ENCODE measurements at regions not wholly inside any gene's neighbourhood (a gene's known extent, or its start where the extent isn't known, plus 50 kb on each side); places are given as distances from the start of the nearest gene placed in this dataset.
"Not testable (repeated sequence)": the region's sequence is repeated elsewhere in the genome, so short reads cannot be mapped to it uniquely, and the experiment has no call there.

DNA sequence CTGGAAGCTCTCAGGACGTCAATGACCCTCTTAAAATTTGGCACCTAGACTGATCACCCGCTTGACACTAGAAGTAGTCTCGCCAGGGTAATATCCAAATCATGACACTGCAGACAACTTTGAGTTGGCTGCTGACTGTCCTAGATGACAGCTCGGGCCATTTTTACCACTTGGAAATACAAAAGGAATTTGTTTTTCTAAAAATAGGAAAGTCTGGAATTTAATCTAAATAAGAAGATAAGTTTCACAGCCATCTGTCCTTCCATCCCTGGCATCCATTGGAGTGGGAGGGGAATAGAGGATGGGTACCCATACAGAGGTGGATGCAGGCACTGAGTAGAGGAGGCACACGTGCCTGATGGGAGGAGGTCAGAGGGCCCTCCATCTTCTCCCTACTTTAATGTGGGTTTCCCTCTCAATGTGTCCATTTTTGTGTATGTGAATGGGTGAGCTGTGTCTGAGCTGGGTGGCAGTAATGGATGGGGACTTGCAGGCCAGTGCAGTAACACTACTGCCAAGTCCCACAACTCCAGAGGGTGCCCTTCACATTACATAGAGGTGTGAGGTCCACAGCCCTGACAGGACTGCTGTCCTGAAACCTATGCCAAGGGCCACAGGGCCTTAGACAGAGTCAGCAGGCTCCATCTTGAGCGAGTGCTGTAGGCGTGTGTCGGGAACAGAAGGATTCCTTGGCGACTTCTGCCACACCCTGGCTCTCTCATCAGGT is 104.8 kb upstream of the IPO9 start:
- no peak for DNase-seq (ENCODE audit: low read depth)

DNA sequence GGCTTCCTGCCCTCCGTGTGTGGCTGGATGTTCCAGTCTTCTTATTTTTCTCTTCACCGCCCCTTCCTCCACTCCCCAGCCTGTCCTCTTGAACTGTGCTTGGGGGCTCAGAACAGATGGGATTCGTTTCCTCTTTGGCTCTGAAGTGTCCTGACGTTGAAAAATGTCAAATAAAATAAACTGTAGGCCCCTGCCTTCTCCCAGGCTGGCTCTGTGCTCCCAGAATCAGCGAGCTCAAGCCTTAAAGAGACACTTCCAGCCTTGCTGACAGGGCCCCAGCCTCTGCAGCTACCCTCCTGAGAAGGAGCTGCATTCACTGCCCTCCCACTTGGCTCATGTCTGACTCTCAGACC is 104.2 kb upstream of the IPO9 start:
- no peak for DNase-seq (ENCODE audit: low read depth)

DNA sequence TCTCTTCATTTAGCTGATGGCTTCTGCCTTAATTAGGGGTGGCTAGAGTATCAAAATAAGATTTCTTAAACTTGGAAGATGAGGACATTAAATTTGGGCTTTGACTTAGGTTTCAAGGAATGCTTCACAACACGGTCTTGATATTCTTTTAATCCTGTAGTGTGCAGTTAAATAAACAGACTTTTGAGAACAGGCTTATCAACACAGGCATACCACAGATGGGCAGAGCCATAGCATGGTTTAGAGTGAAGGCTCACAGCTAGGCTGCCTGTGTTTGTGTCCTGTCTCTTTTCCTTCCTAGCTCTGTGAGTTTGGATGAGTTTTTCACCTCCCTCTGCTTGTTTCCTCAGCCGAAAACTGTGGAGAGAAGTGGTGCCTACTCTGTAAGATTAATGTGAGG is 102.3 kb upstream of the IPO9 start:
- DNase-seq (ENCODE audit: low read depth) = no peak

DNA sequence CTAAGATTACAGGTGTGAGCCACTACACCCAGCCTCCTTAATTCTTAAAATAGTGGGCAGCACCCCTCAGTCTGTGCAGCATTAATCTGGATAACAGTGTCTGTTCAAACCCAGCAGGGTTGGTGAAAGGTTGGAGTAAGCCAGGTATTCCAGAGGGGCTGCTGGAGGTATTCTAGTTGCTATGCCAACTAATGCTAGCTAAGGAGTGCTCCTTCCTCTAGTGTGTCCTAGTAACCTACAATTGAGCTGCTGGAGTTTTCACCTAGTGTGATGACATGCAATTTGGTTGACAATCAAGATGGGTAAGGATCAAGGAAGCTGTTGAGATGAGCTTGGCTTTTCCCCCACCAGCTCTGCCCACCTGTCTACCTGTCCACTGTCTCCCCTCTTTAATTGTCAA is 100.2 kb upstream of the IPO9 start:
- DNase-seq (ENCODE audit: low read depth) = no peak

DNA sequence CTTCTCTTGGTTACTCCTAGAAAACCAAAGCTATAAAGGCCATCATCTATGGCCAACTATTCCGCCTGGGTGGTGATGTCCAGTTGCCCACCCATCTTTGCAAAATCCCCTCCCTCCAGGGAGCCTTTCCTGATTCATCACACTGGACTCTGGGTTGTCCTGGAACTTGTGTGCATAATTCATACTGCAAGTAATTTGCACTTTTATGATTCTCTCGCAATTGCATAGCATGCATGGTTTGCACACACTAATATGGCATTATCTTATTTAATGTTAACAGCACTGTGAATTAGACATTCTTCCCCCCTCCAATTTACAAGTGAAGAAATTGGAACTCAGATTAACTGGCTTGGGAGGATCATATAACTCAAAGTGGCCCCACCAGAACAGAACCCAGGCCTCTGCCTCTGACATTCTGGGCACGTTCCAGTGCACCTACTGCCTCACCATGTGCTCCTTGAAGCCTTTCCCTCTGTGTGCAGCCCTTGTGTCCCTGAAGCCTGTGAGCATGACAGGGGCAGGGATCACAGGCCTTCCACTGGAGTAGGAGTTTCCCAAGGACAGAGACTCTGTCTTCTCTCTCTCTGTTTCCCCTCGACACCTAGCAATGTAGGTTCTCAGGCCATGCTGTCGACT is 98.9 kb upstream of the IPO9 start:
- DNase-seq (ENCODE audit: low read depth) = no peak

DNA sequence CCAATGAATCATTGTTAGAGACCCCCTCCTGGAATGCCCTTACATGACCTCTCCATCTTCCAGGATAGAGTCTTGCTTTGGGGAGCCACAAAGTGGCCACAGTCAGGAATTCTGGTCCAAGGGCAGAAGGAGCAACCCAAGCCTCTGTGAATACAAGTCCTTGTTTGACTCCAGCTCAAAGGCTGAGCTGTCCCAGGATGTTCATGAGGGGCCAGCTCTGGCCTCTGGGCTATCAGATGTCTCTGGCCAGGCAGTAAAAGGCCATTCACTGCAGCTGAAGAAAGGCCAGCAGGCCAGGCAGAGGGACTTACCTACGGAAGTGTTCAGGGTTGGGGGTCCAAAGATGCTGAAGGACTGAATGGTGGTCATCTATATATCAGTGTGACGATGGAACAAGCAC is 98.3 kb upstream of the IPO9 start:
- no peak for DNase-seq (ENCODE audit: low read depth)

DNA sequence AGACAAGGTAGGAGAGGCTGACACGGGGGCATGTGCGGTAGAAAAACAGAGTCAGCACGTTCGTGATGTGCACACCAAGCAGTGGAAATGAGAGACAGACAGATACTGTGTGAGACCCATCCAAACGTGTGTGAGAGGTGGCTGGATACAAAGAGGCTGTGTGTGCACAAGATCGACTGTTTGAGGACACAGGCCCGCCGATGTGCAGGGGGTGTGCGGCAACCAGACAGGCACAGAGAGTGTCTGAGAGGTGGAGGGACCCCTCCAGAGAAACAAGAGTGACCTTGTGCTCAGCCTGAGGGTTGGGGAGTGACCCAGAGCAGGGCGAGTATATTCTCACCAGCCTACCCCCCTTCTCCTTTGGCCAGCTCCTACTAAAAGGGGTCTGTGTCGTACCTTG is 97.8 kb upstream of the IPO9 start:
- no peak for DNase-seq (ENCODE audit: low read depth)

DNA sequence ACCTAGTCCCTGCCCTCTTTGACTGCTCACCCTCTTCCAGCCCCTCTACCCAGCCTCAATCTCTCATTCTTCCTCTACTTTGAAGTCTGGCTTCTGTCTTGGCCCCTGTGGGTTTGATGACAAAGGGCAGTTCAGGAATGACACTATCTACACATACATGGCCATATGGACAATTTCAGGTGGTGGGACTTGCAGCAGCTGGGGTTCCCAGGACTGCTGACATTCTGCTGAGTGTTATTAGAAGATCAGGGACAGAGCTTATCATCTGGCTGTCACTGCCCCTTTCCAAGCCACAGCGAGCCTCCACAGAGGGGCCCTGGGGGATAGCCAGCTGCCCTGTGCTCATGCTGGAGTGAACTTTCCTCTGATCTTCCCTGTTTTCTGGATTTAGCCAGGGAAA is 97.4 kb upstream of the IPO9 start:
- no peak for DNase-seq (ENCODE audit: low read depth)

DNA sequence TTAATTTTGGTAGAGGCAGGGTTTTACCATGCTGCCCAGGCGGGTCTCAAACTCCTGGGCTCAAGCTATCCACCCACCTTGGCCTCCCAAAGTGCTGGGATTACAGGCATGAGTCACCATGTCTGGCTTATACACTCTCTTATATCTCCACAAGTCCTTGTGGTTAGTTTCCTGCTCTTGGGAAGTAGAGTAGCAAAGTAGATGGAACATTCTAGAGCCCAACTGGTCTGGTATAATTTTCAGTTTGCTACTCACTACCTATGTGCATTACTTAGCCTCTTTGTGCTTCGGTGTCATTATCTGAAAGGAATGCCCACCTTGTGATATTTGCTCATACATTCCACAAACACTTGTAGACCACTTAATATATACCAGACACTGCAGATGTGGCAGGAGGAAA is 96.6 kb upstream of the IPO9 start:
- peak; percentile 62 for DNase-seq (ENCODE audit: low read depth)

DNA sequence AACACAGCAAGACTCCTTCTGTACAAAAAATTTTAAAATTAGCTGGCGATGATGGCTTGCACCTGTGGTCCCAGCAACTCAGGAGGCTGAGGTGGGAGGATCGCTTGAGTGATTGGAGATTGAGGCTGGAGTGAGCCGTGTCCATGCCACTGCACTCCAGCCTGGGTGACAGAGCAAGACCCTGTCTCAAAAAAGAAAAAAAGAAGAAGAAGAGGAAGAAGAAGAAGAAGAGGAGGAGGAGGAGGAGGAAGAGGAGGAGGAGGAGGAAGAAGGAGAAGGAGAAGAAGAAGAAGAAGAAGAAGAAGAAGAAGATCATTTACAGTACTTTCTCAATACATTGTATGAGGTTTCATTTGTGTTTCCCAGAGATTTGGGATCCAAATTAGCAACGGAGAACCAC is 94.7 kb upstream of the IPO9 start:
- DNase-seq (ENCODE audit: low read depth) = not testable (repeated sequence)

DNA sequence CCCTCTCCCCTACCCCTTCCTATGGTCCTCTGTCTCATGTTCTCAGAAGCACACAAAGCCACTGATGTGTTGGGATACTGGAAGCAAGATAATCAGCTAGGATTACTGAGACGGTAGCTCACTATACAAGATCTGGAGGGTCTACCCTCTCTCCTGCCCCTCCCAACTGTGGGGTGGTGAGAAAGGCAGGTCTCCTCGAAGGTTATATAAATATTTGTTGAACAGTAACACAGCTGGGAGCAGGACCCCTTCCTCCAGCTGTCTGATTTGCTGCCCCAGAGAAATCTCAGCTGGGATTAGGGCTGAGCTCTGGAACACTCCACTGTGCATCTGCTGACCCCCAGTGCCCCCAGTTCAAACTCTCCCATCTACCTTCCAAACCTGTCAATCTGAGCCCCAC is 94.2 kb upstream of the IPO9 start:
- DNase-seq (ENCODE audit: low read depth) = no peak

DNA sequence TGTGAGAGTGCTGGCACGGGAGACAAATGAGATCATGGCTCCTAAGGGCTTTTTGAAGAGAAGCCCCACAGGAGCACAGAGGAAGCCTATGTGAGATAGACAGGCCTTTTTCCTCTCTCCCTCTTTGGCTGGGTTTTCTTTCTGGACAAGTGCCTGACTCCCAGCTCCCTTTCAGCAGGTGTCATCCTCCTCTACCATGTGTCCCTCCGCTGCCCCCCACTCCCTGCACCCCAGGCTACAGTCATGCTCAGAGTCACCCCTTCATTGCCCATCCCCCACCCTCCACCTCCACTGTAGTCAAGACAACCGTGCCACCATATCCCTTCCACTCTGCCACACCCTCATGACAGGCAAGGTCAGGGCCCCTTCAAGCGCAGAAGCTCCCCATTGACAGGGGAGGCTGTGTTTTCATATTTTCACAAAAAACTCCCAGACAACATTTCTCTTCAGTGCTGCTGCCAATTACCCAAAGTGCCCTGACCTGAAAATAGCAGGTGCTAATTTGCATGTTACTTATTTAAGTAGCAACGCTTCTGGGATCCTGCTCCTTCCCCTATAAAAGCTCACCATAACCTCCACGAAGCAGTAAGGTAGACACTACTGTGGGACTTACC is 92.1 kb upstream of the IPO9 start:
- no peak for DNase-seq (ENCODE audit: low read depth)

DNA sequence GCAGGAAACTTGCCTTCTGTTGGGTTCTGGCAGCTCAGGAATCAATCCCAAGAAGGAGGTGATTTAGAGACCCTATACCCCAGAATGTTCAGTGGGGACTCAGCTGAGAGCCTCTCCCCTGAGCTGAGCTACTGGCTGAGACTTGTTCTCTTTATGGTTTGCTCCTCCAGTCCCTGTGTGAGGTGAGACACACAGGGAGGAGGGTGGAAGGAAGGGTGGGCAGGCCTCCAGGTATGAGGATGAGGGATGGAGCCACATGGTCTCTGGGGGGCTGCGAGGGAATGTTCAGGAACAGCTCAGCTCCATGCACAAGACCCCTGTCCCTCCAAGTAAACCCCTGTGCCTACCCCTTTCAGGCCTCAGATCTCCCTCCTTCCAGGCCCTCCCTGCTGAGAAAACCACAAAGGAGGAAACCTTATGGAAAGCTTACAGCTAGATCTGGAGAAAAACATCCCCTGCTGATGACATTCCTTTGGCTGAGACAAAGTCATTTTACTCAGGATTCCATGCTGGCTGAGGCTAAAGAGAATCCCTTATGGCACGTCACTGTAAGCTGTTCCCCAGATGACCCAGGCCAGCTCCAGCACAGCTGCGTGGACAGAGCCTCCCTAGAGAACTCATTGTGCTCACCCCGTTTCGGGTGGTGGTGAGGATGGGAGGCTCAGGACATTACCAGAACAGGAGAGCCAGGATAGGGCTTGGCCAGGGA is 91.5 kb upstream of the IPO9 start:
- peak; percentile 75 for DNase-seq (ENCODE audit: low read depth)

DNA sequence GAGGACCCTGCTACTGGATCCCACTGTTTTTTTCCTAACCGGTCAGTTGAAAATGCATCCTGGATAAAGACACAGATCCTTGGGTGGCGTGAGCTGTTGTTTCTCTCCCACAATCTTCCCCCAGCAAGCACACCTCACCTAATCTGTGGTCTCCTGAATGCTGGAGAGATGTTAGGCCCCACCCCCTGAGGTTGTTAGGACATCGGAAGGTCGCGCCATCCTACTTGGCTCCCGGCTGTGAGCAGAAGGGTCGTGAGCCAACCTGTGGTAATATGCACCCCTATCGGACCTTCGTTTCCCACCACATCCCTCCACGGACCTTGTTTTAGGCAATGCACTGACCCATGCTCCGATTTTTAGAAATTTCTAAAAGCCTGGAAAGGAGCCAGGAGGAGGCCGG is 89.9 kb upstream of the IPO9 start:
- no peak for DNase-seq (ENCODE audit: low read depth)

DNA sequence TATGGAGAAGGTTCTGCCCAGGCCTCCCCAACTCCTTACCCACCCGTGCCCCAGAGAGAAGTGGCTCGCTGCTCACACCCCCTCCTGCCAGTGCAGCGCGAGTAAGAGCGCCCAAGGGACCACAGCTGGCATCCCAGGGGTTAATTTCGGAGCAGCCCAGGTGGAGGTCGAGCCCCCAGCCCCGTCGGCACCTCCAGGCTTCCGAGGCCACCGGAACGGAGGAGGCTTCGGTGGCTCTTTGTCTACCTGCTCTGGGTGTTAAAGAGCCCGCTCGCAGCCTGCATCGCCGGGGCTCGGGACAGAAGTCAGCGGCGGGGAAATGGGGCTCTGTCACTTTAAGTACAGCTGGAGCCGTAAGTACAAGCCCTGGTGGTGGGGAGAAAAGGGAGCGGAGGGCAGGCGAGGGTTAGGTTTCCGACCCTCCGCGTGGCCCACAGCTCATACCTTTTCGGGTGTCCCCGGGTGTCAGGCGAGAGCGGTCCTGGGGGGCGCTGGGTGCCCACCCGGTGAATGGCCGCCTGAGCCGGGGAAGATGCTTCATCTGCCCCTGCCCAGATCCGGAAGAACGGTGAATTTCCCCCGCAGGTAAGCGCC is 89.4 kb upstream of the IPO9 start:
- DNase-seq (ENCODE audit: low read depth) = no peak

DNA sequence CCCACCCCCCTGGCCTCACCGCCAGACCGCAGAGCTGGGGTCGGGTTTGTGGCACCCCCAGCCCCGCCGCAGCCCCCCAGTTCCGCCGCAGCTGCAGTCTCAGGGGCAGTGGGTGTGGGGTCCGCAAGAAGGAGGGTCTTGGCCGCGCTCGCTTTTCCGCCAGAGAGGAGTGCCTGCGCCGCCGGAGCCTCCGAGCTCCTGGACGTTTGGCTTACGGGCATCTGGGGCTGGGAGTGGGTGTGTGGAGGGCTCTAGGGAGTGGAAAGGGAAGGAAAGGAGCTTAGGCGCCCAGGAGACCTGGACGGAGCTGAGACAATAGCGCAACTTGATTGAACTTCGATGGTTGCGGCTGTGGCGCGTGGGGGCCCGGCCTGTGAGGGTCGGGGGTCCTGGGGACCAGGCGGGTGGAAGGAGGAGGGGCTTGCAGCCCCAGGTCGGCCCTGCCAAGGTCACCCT is 88.8 kb upstream of the IPO9 start:
- no peak for DNase-seq (ENCODE audit: low read depth)

DNA sequence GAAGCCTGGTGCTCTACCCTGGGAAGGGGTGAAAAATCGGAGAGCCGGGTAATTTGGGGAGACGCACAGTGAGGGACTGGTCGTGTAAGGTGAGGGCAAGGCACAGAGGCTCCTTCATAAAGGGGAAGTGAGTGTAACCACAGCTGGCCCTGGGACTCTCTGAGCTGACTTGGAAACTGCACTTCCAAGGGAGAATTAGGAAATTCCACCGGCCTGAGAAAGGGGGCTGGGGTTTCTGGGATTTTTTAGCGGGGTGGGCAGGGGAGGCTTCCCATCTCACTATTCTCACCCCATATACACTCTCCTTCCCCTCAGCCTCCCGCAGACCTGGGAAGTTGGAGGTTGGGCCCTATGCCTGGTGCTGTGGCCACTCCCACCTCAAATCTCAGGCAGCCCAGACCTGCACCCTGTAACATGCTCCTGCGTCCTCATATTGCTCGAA is 88.3 kb upstream of the IPO9 start:
- DNase-seq (ENCODE audit: low read depth) = no peak

DNA sequence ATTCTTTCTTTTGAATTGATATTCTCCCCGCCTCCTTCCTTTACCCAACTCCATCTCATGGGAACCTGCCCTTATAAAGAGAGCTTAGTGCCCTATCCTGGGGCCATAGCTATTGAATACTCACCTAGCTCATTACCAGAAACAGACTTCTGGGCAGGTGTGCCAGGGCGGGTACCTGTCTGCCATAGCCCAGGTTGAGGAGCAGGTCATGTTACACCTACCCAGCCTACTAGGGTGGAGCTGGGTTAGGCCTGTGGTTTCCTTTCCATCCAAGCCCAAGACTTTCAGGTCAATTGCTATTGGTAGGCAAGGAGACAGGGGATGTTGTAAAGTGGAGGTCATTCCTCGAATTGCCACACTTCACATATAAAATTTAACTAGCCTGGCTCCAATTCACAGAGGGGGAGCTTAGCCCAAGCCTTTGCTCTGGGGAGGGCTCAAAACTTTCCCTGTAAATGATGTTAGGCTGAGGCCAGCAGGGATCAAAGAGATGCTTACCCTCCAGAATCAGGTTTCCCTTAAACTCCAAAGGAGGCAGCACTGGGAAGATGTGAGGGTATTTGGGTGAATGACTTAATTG is 87.1 kb upstream of the IPO9 start:
- DNase-seq (ENCODE audit: low read depth) = no peak

DNA sequence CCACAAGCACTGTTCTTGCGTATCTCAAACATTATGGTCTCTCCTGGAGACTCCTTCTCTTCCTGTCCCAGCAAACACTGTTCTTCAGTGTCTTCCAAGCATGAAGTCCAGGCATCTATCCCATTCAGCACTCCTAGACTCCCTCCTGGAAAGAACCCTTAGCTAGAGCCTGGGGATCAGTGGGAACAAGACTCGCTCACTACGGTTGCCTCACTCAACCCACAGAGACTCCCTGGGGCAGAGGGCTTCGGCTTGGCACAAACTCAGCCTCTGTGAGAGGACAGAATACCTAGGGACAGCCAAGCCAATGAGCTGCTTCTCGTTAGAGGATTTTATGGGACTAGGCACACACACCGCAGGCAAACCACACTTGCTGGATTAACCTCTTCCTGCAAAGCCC is 86.5 kb upstream of the IPO9 start:
- peak; percentile 71 for DNase-seq (ENCODE audit: low read depth)

DNA sequence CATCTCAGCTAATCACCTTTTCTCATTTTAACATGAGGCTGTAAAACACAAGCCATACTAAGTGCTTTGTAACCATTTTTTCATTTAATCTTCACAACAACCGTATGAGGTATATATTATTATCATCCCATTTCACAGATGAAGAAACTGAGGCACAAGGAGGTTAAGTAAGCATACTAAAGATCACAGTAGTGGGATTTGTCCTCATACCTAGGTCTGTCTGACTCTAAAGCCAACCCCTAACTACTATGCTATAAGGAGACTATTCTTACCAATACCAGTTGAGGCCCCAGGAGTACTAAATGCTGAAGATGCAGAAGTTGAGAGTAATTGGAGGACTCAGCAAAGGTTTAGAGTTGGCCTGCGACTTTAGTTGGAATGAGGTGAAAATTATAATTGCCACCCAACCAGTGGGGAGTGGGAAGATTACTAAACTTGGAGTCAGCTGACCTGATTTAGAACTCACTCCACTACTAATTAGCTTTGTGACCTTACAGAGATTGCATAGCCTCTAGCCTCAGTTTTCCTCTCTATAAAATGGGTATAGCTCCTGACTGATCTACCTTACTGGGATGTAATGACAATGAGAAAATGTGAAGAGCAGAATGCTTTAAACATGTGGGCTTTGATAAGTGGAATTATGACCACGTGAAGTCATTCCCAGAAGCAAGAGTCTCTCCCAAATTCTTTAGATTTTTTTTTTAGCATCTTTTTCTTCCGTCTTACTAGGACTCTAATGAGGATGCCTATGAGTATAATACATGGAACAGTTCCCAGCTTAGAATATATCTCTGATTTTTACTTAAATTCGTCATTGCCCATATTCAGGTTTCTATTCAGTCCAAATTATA is 85.8 kb upstream of the IPO9 start:
- no peak for DNase-seq (ENCODE audit: low read depth)

DNA sequence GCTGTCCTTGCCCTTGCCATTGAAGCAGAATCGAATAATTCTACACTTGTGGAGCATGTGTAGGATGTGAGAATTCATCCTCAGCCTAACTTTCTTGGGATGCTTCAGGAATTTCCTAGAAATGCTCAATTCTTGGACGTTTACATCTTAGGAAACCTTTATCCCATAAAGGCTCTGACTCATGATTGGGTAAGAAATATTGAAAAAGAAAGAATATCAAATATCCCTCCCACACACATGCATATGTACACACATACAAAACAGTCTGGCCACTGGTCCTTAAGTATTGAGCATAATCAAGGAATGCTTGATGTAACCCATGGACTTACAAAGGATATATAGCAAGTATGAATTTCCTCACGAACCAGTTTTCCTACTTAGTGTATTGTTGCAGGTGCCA is 83.9 kb upstream of the IPO9 start:
- DNase-seq (ENCODE audit: low read depth) = no peak
